SU-DHL-6 (cell line): ENCODE measurements at regions not wholly inside any gene's neighbourhood (a gene's known extent, or its start where the extent isn't known, plus 50 kb on each side); places are given as distances from the start of the nearest gene placed in this dataset.

ENCODE experiments used
- CTCF ChIP-seq: fragments of 200-600 bp; sonication (generic); IDR thresholded peaks from one replicate; pipeline ENCODE4 v1.5.1; 2017; ENCODE audit warnings: antibody characterized with exemption, mild to moderate bottlenecking, low read length, moderate library complexity; ENCODE audit not compliant: insufficient read depth, poor library complexity, severe bottlenecking
- EZH2phosphoT487 ChIP-seq: fragments of 200-600 bp; sonication (generic), shearing (Covaris generic); conservative IDR thresholded peaks from 2 replicates; pipeline ENCODE4 v1.6.1; 2018; ENCODE audit warnings: mild to moderate bottlenecking, antibody characterized with exemption, low read length, moderate library complexity, mixed read lengths

GRCh38 chr19:23993440-23993839 is 78.8 kb downstream of the ZNF726 start:
- TF ChIP-seq CTCF (no peak), EZH2phosphoT487 (no peak)
